Mesenchymal stem cell (in vitro differentiated cells and primary cell): ENCODE measurements at regions not wholly inside any gene's neighbourhood (a gene's known extent, or its start where the extent isn't known, plus 50 kb on each side); places are given as distances from the start of the nearest gene placed in this dataset.

Experiments
- DNase-seq: peaks from one replicate; pipeline ENCODE4 v3.0.0-alpha.2; 2013
- H2AFZ ChIP-seq: one replicate; pipeline ENCODE4 v1.6.1; 2013; ENCODE audit warnings: low read depth, mild to moderate bottlenecking, control low read depth, inconsistent platforms, low read length, moderate library complexity
- H2AK5ac ChIP-seq: 2 replicates; pipeline ENCODE4 v1.6.1; 2013; ENCODE audit warnings: low read length, moderate library complexity, mild to moderate bottlenecking, inconsistent platforms; ENCODE audit not compliant: severe bottlenecking
- H2BK120ac ChIP-seq: one replicate; pipeline ENCODE4 v1.6.1; 2013; ENCODE audit warnings: low read depth, mild to moderate bottlenecking, inconsistent platforms, low read length, moderate library complexity
- H2BK12ac ChIP-seq, 2 experiments: one replicate each; pipeline ENCODE4 v1.6.1; 2013; ENCODE audit warnings: inconsistent platforms in 2 of 2, low read length in 2 of 2, mild to moderate bottlenecking in 2 of 2, moderate library complexity in 2 of 2, control low read depth in 1 of 2
- H2BK15ac ChIP-seq: one replicate; pipeline ENCODE4 v1.6.1; 2013; ENCODE audit warnings: mild to moderate bottlenecking, low read depth, inconsistent platforms; ENCODE audit not compliant: poor library complexity, severe bottlenecking
- H2BK5ac ChIP-seq: 2 replicates; pipeline ENCODE4 v1.6.1; 2013; ENCODE audit warnings: low read depth, mild to moderate bottlenecking, low read length, control low read depth, inconsistent platforms; ENCODE audit not compliant: poor library complexity, severe bottlenecking
- H3K14ac ChIP-seq, 2 experiments: one replicate each; pipeline ENCODE4 v1.6.1; 2013; ENCODE audit warnings: inconsistent platforms in 2 of 2, low read length in 2 of 2, control low read depth in 1 of 2, mild to moderate bottlenecking in 1 of 2, moderate library complexity in 1 of 2
- H3K18ac ChIP-seq, 2 experiments: one replicate each; pipeline ENCODE4 v1.6.1; 2013; ENCODE audit warnings: inconsistent platforms in 2 of 2, low read length in 2 of 2, control low read depth in 1 of 2, low read depth in 1 of 2, mild to moderate bottlenecking in 1 of 2
- H3K23ac ChIP-seq, 2 experiments: one replicate each; pipeline ENCODE4 v1.6.1; 2013; ENCODE audit warnings: inconsistent platforms in 2 of 2, low read length in 2 of 2, mild to moderate bottlenecking in 2 of 2, moderate library complexity in 2 of 2, control low read depth in 1 of 2
- H3K27ac ChIP-seq: 2 replicates; pipeline ENCODE4 v1.5.1; 2013; ENCODE audit warnings: mild to moderate bottlenecking, moderate library complexity, low read length, control low read depth, inconsistent platforms; ENCODE audit not compliant: poor library complexity, severe bottlenecking
- H3K27me3 ChIP-seq, 2 experiments: 2 replicates each; pipeline versions ENCODE4 v1.6.1 to v1.7.0; 2013; ENCODE audit warnings: low read length in 2 of 2, mild to moderate bottlenecking in 2 of 2, moderate library complexity in 2 of 2, control low read depth in 1 of 2, inconsistent platforms in 1 of 2; ENCODE audit not compliant: control insufficient read depth in 1 of 2, insufficient read depth in 1 of 2
- H3K36me3 ChIP-seq, 2 experiments: 2 replicates each; pipeline versions ENCODE4 v1.6.1 to v1.7.0; 2013; ENCODE audit warnings: low read length in 2 of 2, control low read depth in 1 of 2, inconsistent platforms in 1 of 2, low read depth in 1 of 2, mild to moderate bottlenecking in 1 of 2; ENCODE audit not compliant: insufficient read depth in 2 of 2, control insufficient read depth in 1 of 2
- H3K4ac ChIP-seq, 2 experiments: one replicate each; pipeline ENCODE4 v1.6.1; 2013; ENCODE audit warnings: inconsistent platforms in 2 of 2, low read length in 2 of 2, mild to moderate bottlenecking in 2 of 2, moderate library complexity in 2 of 2, control low read depth in 1 of 2, low read depth in 1 of 2
- H3K4me1 ChIP-seq: 2 replicates; pipeline ENCODE4 v1.6.1; 2013; ENCODE audit warnings: low read depth, low read length, control low read depth; ENCODE audit not compliant: control insufficient read depth, insufficient read depth
- H3K4me2 ChIP-seq: 2 replicates; pipeline ENCODE4 v1.6.1; 2013; ENCODE audit warnings: low read length, mild to moderate bottlenecking, inconsistent platforms; ENCODE audit not compliant: poor library complexity, severe bottlenecking
- H3K4me3 ChIP-seq, 2 experiments: 2 replicates each; pipeline versions ENCODE4 v1.5.1 to v1.7.0; 2013; ENCODE audit warnings: low read length in 2 of 2, mild to moderate bottlenecking in 2 of 2, control low read depth in 1 of 2, low read depth in 1 of 2; ENCODE audit not compliant: insufficient read depth in 1 of 2
- H3K79me1 ChIP-seq: replicated peaks from 2 replicates; pipeline ENCODE4 v1.6.1; 2013; ENCODE audit warnings: mild to moderate bottlenecking, control low read depth, low read length, inconsistent platforms; ENCODE audit not compliant: poor library complexity, severe bottlenecking
- H3K9ac ChIP-seq: 2 replicates; pipeline ENCODE4 v1.7.0; 2013; ENCODE audit warnings: mild to moderate bottlenecking, low read length, moderate library complexity
- H3K9me3 ChIP-seq: 2 replicates; pipeline ENCODE4 v1.7.0; 2013; ENCODE audit warnings: mild to moderate bottlenecking, low read length; ENCODE audit not compliant: control insufficient read depth
- H4K8ac ChIP-seq: one replicate; pipeline ENCODE4 v1.6.1; 2013; ENCODE audit warnings: inconsistent platforms, mild to moderate bottlenecking, low read length, moderate library complexity
- H4K91ac ChIP-seq: one replicate; pipeline ENCODE4 v1.6.1; 2013; ENCODE audit warnings: mild to moderate bottlenecking, low read length, inconsistent platforms
- WGBS: methylation state at CpG from one replicate; pipeline ENCODE4 v1.1.7; 2013; ENCODE audit warnings: mixed read lengths; 5-methylcytosine and 5-hydroxymethylcytosine counted together

GRCh38 chr5:38765399-38765861 lies 80.4 kb upstream of the OSMR start:
- Histone ChIP-seq H3K27ac (peak overlapping the region; percentile 27), H3K4me1 (no peaks in the 10 kb centered on the region), H2BK12ac (no peak overlapping the region), H2BK15ac (no peak overlapping the region), H4K91ac (no peak overlapping the region), H3K23ac (no peak overlapping the region), H3K4me2 (no peak overlapping the region), H3K9ac (no peak overlapping the region), H3K27me3 (no peaks in the 10 kb centered on the region), H2AFZ (no peak overlapping the region), H2BK5ac (no peak overlapping the region), H3K4ac (no peak overlapping the region), H2AK5ac (no peak overlapping the region), H3K36me3 (no peaks in the 10 kb centered on the region), H4K8ac (no peak overlapping the region), H2BK120ac (no peak overlapping the region), H3K4me3 (no peak overlapping the region), H3K9me3 (peaks cover 24% of the 10 kb centered on the region), H3K79me1 (no peaks in the 10 kb centered on the region), H3K18ac (peak overlapping the region in 1 of 2 experiments; percentile 41), H3K14ac (no peak overlapping the region)
- 19% methylated on average over 4 of the region's 5 CpGs for WGBS
- no peak for DNase-seq

GRCh38 chr5:38766151-38766550 lies 79.7 kb upstream of the OSMR start:
- H3K18ac ChIP-seq = peak overlapping the region in 1 of 2 experiments; percentile 66
- H2BK5ac ChIP-seq = no peak overlapping the region
- H3K27ac ChIP-seq = no peak overlapping the region
- H4K8ac ChIP-seq = no peak overlapping the region
- no peak for DNase-seq
- H3K14ac ChIP-seq = no peak overlapping the region
- no peaks in the 10 kb centered on the region for H3K4me1 ChIP-seq
- H2BK15ac ChIP-seq = no peak overlapping the region
- no peaks in the 10 kb centered on the region for H3K27me3 ChIP-seq
- peaks cover 24% of the 10 kb centered on the region for H3K9me3 ChIP-seq
- H3K9ac ChIP-seq = no peak overlapping the region
- no peak overlapping the region for H4K91ac ChIP-seq
- H3K4me2 ChIP-seq = no peak overlapping the region
- no peak overlapping the region for H2BK120ac ChIP-seq
- H3K4ac ChIP-seq = no peak overlapping the region
- 77% methylated on average over 2 of the region's 2 CpGs for WGBS
- H3K36me3 ChIP-seq = no peaks in the 10 kb centered on the region
- no peak overlapping the region for H3K4me3 ChIP-seq
- H2AK5ac ChIP-seq = no peak overlapping the region
- H2BK12ac ChIP-seq = peak overlapping the region in 1 of 2 experiments; percentile 84
- no peak overlapping the region for H3K23ac ChIP-seq
- no peak overlapping the region for H2AFZ ChIP-seq
- no peaks in the 10 kb centered on the region for H3K79me1 ChIP-seq

- Histone ChIP-seq H3K9me3 (peaks cover 24% of the 10 kb centered on the region), H3K4ac (peak overlapping the region in 1 of 2 experiments; percentile 24), H3K36me3 (no peaks in the 10 kb centered on the region), H2BK15ac (peak overlapping the region; percentile 98), H3K4me2 (no peak overlapping the region), H2BK5ac (no peak overlapping the region), H2BK12ac (no peak overlapping the region), H3K4me3 (no peak overlapping the region), H2AFZ (no peak overlapping the region), H3K9ac (no peak overlapping the region), H3K18ac (peak overlapping the region in 1 of 2 experiments; percentile 45), H2BK120ac (peak overlapping the region; percentile 54), H3K14ac (no peak overlapping the region), H4K8ac (peak overlapping the region; percentile 31), H3K27ac (no peak overlapping the region), H3K4me1 (no peaks in the 10 kb centered on the region), H2AK5ac (no peak overlapping the region), H3K79me1 (no peaks in the 10 kb centered on the region), H3K27me3 (no peaks in the 10 kb centered on the region), H4K91ac (no peak overlapping the region), H3K23ac (no peak overlapping the region)
- WGBS = 68% methylated on average over 8 of the region's 9 CpGs
- DNase-seq = no peak
Observed at GRCh38 chr5:38768412-38769211, 77.2 kb upstream of the OSMR start.

GRCh38 chr5:38772471-38772870 lies 73.3 kb upstream of the OSMR start:
- Histone ChIP-seq H4K8ac (no peak overlapping the region), H2AFZ (no peak overlapping the region), H3K4me2 (no peak overlapping the region), H2BK15ac (no peak overlapping the region), H2BK12ac (no peak overlapping the region), H3K36me3 (no peaks in the 10 kb centered on the region), H3K23ac (no peak overlapping the region), H3K18ac (no peak overlapping the region), H2AK5ac (no peak overlapping the region), H3K4ac (no peak overlapping the region), H3K27ac (no peak overlapping the region), H2BK5ac (no peak overlapping the region), H3K14ac (no peak overlapping the region), H3K79me1 (no peaks in the 10 kb centered on the region), H4K91ac (no peak overlapping the region), H3K9me3 (peaks cover 6% of the 10 kb centered on the region), H3K4me1 (no peaks in the 10 kb centered on the region), H3K27me3 (peaks cover 0 to 5% of the 10 kb centered on the region in 2 experiments), H2BK120ac (no peak overlapping the region), H3K9ac (no peak overlapping the region), H3K4me3 (no peak overlapping the region)
- 79% methylated on average over 4 of the region's 4 CpGs for WGBS
- no peak for DNase-seq
